SK-N-SH treated with all-trans-retinoic acid at 6 μM for 48 hours (cell line): ENCODE measurements at regions not wholly inside any gene's neighbourhood (a gene's known extent, or its start where the extent isn't known, plus 50 kb on each side); places are given as distances from the start of the nearest gene placed in this dataset.

Source experiments
- ATAC-seq: fragments of 200-7000 bp; cut with Tn5 transposase; 3 replicates; pipeline ENCODE4 v1.9.1; 2020; ENCODE audit warnings: mild to moderate bottlenecking, moderate library complexity
- ARNTL ChIP-seq: fragments of 450-650 bp; formaldehyde crosslinking; IDR thresholded peaks from 2 replicates; pipeline ENCODE4 v1.5.0; 2020; ENCODE audit warnings: low read depth, mild to moderate bottlenecking, moderate library complexity, borderline replicate concordance
- BACH2 ChIP-seq: fragments of 250-450 bp; sonication (Bioruptor Pico); IDR thresholded peaks from 2 replicates; pipeline ENCODE4 v1.9.0; 2021; ENCODE audit warnings: mild to moderate bottlenecking, borderline replicate concordance
- CREB5 ChIP-seq: fragments of 250-450 bp; sonication (Bioruptor Pico); IDR thresholded peaks from 2 replicates; pipeline ENCODE4 v1.5.1; 2020; ENCODE audit warnings: low read depth, mild to moderate bottlenecking, moderate library complexity
- CSDC2 ChIP-seq: fragments of 250-450 bp; sonication (Bioruptor Pico); IDR thresholded peaks from 2 replicates; pipeline ENCODE4 v1.5.0; 2020; ENCODE audit warnings: mild to moderate bottlenecking, moderate library complexity
- GLIS3 ChIP-seq: fragments of 250-450 bp; sonication (Bioruptor Pico); IDR thresholded peaks from 2 replicates; pipeline ENCODE4 v1.5.0; 2020; ENCODE audit warnings: mild to moderate bottlenecking, moderate library complexity
- ISL1 ChIP-seq: fragments of 250-450 bp; sonication (Bioruptor Pico); IDR thresholded peaks from 2 replicates; pipeline ENCODE4 v2.1.2; 2022; ENCODE audit warnings: mild to moderate bottlenecking, moderate library complexity
- OSR1 ChIP-seq: fragments of 250-450 bp; sonication (Bioruptor Pico); IDR thresholded peaks from 2 replicates; pipeline ENCODE4 v1.8.0; 2022; ENCODE audit warnings: moderate library complexity, mild to moderate bottlenecking, inconsistent platforms
- PATZ1 ChIP-seq: fragments of 250-450 bp; sonication (Bioruptor Pico); IDR thresholded peaks from 2 replicates; pipeline ENCODE4 v1.8.0; 2020; ENCODE audit warnings: mild to moderate bottlenecking, moderate library complexity, borderline replicate concordance
- PPARA ChIP-seq: fragments of 250-450 bp; sonication (Bioruptor Pico); IDR thresholded peaks from 2 replicates; pipeline ENCODE4 v1.5.0; 2020; ENCODE audit warnings: mild to moderate bottlenecking, borderline replicate concordance
- RARB ChIP-seq: fragments of 250-450 bp; sonication (Bioruptor Pico); IDR thresholded peaks from 2 replicates; pipeline ENCODE4 v1.8.0; 2021; ENCODE audit warnings: mild to moderate bottlenecking, moderate library complexity
- SNAI2 ChIP-seq: fragments of 250-450 bp; sonication (Bioruptor Pico); IDR thresholded peaks from 2 replicates; pipeline ENCODE4 v1.5.0; 2020; ENCODE audit warnings: mild to moderate bottlenecking, moderate library complexity
- TCF4 ChIP-seq: fragments of 250-450 bp; sonication (Bioruptor Pico); IDR thresholded peaks from 2 replicates; pipeline ENCODE4 v1.8.0; 2021; ENCODE audit warnings: mild to moderate bottlenecking, moderate library complexity, borderline replicate concordance
- TOX ChIP-seq: fragments of 250-450 bp; sonication (Bioruptor Pico); IDR thresholded peaks from 2 replicates; pipeline ENCODE4 v1.8.0; 2021; ENCODE audit warnings: mild to moderate bottlenecking, moderate library complexity, borderline replicate concordance
- TSHZ2 ChIP-seq: fragments of 250-450 bp; sonication (Bioruptor Pico); IDR thresholded peaks from 2 replicates; pipeline ENCODE4 v1.5.0; 2020; ENCODE audit warnings: mild to moderate bottlenecking, moderate library complexity
- ZC3H10 ChIP-seq: fragments of 250-450 bp; sonication (Bioruptor Pico); IDR thresholded peaks from 2 replicates; pipeline ENCODE4 v1.5.1; 2021; ENCODE audit warnings: mild to moderate bottlenecking, moderate library complexity
- ZFP30 ChIP-seq: fragments of 450-650 bp; formaldehyde crosslinking; IDR thresholded peaks from 2 replicates; pipeline ENCODE4 v1.5.0; 2022; ENCODE audit warnings: mild to moderate bottlenecking, moderate library complexity
- ZNF70 ChIP-seq: fragments of 450-650 bp; formaldehyde crosslinking; IDR thresholded peaks from 2 replicates; pipeline ENCODE4 v1.5.0; 2020; ENCODE audit warnings: mild to moderate bottlenecking, moderate library complexity
- ZNF8 ChIP-seq: fragments of 450-650 bp; formaldehyde crosslinking; IDR thresholded peaks from 2 replicates; pipeline ENCODE4 v1.5.0; 2020; ENCODE audit warnings: mild to moderate bottlenecking, moderate library complexity
- TF ChIP-seq, protein P1 (sequence below): fragments of 250-450 bp; sonication (Bioruptor Pico); IDR thresholded peaks from 2 replicates; pipeline ENCODE4 v1.5.1; 2021; ENCODE audit warnings: mild to moderate bottlenecking, moderate library complexity

- no peak for TF ChIP-seq TCF4 (CRISPR knock-in tag)
- TF ChIP-seq GLIS3 (CRISPR knock-in tag): no peak
- TF ChIP-seq, protein P1, sequence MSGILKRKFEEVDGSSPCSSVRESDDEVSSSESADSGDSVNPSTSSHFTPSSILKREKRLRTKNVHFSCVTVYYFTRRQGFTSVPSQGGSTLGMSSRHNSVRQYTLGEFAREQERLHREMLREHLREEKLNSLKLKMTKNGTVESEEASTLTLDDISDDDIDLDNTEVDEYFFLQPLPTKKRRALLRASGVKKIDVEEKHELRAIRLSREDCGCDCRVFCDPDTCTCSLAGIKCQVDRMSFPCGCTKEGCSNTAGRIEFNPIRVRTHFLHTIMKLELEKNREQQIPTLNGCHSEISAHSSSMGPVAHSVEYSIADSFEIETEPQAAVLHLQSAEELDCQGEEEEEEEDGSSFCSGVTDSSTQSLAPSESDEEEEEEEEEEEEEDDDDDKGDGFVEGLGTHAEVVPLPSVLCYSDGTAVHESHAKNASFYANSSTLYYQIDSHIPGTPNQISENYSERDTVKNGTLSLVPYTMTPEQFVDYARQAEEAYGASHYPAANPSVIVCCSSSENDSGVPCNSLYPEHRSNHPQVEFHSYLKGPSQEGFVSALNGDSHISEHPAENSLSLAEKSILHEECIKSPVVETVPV (CRISPR knock-in tag): no peak
- TF ChIP-seq TSHZ2: no peak
- TF ChIP-seq ZC3H10: no peak
- no peak for TF ChIP-seq PATZ1 (CRISPR knock-in tag)
- no peak for TF ChIP-seq ISL1 (CRISPR knock-in tag)
- no peak for TF ChIP-seq ZNF8 (CRISPR knock-in tag)
- no peak for TF ChIP-seq ZFP30 (CRISPR knock-in tag)
- no peak for TF ChIP-seq RARB
- TF ChIP-seq TOX: no peak
- TF ChIP-seq OSR1: no peak
- no peak for TF ChIP-seq ARNTL (CRISPR knock-in tag)
- TF ChIP-seq PPARA: no peak
- TF ChIP-seq ZNF70 (CRISPR knock-in tag): no peak
- ATAC-seq: no peak
Observed at GRCh38 chr11:33640730-33641371, 59.8 kb downstream of the C11orf91 start.

GRCh38 chr11:33638608-33639007, 62.0 kb downstream of the C11orf91 start:
- TF ChIP-seq BACH2 (CRISPR knock-in tag) (no peak), CSDC2 (no peak), GLIS3 (CRISPR knock-in tag) (no peak), PATZ1 (CRISPR knock-in tag) (no peak), SNAI2 (CRISPR knock-in tag) (no peak), ZC3H10 (no peak), CREB5 (CRISPR knock-in tag) (no peak), PPARA (no peak), TCF4 (CRISPR knock-in tag) (no peak), TSHZ2 (no peak)
- TF ChIP-seq, protein P1 (CRISPR knock-in tag): no peak

More at GRCh38 chr11:33638608-33639007, 62.0 kb downstream of the C11orf91 start:
- ATAC-seq: no peak
